ENCODE measurements at regions not wholly inside any gene's neighbourhood (a gene's known extent, or its start where the extent isn't known, plus 50 kb on each side); places are given as distances from the start of the nearest gene placed in this dataset.

DNA sequence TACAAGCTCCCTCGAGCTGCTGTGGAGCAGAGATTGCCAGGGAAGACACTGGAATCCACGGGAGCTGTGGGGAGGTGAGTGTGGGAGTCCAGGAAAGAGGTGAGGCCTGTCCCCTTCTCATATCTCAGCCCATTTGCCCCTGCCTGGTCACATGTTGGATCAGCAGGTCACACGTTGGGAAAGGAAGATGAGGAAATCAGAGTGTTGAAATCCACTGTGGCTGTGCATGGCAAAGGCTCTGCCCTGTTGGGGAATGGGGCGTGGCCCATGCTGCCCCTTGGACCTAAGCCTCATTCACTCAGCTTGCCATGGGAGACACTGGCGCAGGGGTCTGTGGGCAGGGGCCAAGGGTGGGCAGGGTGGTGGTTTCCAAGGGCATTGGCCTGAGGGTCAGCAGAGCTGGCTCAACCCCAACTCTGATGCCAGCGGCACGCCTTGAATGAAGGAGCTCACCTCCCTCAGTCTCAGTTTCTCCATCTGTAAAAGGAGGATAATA is 85.4 kb upstream of the CPEB4 start (continued):
- 0 out of 2 replicates have a peak, but pooled peaks have one; percentile 13 for TF ChIP-seq STAT6 (CRISPR knock-in tag; IDR thresholded peaks at IDR 0.05; ENCODE audit: borderline replicate concordance)
- TF ChIP-seq ZNF18 (CRISPR knock-in tag; IDR thresholded peaks at IDR 0.05; ENCODE audit: insufficient replicate concordance), result no peak
- TF ChIP-seq, protein P1, sequence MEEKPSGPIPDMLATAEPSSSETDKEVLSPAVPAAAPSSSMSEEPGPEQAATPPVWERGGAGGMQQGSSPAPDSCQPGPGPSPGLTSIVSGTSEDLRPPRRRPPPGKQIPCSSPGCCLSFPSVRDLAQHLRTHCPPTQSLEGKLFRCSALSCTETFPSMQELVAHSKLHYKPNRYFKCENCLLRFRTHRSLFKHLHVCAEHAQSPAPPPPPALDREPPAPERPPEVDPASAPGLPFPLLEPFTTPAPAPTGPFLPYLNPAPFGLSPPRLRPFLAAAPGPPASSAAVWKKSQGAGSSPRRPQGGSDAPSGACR (CRISPR knock-in tag; IDR thresholded peaks at IDR 0.05), result peak; percentile 82; the same call in 1 of the 2 replicates
- TF ChIP-seq HOXA9 (CRISPR knock-in tag; IDR thresholded peaks at IDR 0.05; ENCODE audit: borderline replicate concordance), result peak; percentile 65; the same call in 1 of the 2 replicates
- peak; percentile 94 for TF ChIP-seq ZSCAN25 (CRISPR knock-in tag; IDR thresholded peaks at IDR 0.05)
- no peak for TF ChIP-seq ARID2 (CRISPR knock-in tag; IDR thresholded peaks at IDR 0.05; ENCODE audit: borderline replicate concordance)
- TF ChIP-seq, protein P2, sequence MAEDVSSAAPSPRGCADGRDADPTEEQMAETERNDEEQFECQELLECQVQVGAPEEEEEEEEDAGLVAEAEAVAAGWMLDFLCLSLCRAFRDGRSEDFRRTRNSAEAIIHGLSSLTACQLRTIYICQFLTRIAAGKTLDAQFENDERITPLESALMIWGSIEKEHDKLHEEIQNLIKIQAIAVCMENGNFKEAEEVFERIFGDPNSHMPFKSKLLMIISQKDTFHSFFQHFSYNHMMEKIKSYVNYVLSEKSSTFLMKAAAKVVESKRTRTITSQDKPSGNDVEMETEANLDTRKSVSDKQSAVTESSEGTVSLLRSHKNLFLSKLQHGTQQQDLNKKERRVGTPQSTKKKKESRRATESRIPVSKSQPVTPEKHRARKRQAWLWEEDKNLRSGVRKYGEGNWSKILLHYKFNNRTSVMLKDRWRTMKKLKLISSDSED (CRISPR knock-in tag; IDR thresholded peaks at IDR 0.05), result no peak
- TF ChIP-seq ARID5B (CRISPR knock-in tag; IDR thresholded peaks at IDR 0.05), result peak; percentile 94
- TF ChIP-seq BCL6 (CRISPR knock-in tag; IDR thresholded peaks at IDR 0.05), result peak; percentile 85
- peak; percentile 88 for TF ChIP-seq THAP11 (CRISPR knock-in tag; IDR thresholded peaks at IDR 0.05)
- TF ChIP-seq ZNF574 (CRISPR knock-in tag; IDR thresholded peaks at IDR 0.05), result peak; percentile 89
- TF ChIP-seq NFIC (IDR thresholded peaks at IDR 0.05; ENCODE audit: low read length), result no peak; the same call in 1 of the 2 replicates
- peak; percentile 93 for TF ChIP-seq SMAD3 (CRISPR knock-in tag; IDR thresholded peaks at IDR 0.05)
- no peak for TF ChIP-seq HCFC1 (IDR thresholded peaks at IDR 0.05; ENCODE audit: low read depth, low read length)
- TF ChIP-seq PLRG1 (conservative IDR thresholded peaks at IDR 0.05), result no peak
- TF ChIP-seq NFATC3 (CRISPR knock-in tag; IDR thresholded peaks at IDR 0.05), result 0 out of 2 replicates have a peak, but pooled peaks have one; percentile 31

Measured in HepG2 (cell line).